Lower leg skin (tissue), 3 donors: ENCODE measurements at regions not wholly inside any gene's neighbourhood (a gene's known extent, or its start where the extent isn't known, plus 50 kb on each side); places are given as distances from the start of the nearest gene placed in this dataset.
"Not testable (repeated sequence)": the region's sequence is repeated elsewhere in the genome, so short reads cannot be mapped to it uniquely, and the experiment has no call there.

Source experiments
- POLR2A ChIP-seq, 2 donors: fragments of 450-650 bp; IDR thresholded peaks; one replicate each; pipeline ENCODE4 v1.6.1; 2016 to 2017; ENCODE audit warnings: antibody characterized with exemption in 2 of 2, mild to moderate bottlenecking in 1 of 2, moderate library complexity in 1 of 2
- TF ChIP-seq, protein P1 (sequence below), 3 donors: fragments of 450-650 bp; IDR thresholded peaks; one replicate each; pipeline ENCODE4 v1.5.1; 2016; ENCODE audit warnings: antibody characterized with exemption in 3 of 3, mild to moderate bottlenecking in 3 of 3, moderate library complexity in 2 of 3

DNA sequence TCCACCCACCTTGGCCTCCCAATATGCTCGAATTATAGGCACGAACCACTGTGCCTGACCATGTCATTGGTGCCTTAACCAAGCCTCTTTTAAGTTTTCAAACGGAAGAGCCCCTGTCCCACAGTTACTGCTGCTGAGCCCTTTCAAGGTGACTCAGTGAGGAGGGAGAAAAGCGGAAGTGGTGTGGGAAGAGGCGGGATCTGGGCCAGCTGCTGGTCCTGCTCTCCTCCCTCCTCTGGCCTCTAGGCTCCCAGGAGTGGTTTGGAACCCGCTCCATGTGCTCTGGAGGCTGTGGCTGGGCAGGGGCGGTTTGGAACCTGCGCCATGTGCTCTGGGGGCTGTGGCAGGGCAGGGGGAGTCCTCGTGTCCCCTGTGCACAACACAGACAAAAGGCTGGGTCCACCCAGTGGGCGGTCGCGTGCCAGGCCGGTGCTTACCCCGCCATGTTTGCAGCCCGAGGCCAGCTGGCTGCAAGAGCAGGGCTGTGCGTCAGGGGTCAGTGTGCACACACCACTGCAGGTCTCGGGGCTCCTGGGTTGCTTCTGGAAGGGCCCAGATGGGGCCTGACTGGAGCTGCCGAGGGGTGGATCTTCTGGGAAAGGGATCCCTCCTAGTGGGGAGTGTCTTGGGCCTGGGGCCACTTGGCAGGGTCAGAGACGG lies 113.4 kb upstream of the ALDH3B2 start:
- TF ChIP-seq, protein P1, sequence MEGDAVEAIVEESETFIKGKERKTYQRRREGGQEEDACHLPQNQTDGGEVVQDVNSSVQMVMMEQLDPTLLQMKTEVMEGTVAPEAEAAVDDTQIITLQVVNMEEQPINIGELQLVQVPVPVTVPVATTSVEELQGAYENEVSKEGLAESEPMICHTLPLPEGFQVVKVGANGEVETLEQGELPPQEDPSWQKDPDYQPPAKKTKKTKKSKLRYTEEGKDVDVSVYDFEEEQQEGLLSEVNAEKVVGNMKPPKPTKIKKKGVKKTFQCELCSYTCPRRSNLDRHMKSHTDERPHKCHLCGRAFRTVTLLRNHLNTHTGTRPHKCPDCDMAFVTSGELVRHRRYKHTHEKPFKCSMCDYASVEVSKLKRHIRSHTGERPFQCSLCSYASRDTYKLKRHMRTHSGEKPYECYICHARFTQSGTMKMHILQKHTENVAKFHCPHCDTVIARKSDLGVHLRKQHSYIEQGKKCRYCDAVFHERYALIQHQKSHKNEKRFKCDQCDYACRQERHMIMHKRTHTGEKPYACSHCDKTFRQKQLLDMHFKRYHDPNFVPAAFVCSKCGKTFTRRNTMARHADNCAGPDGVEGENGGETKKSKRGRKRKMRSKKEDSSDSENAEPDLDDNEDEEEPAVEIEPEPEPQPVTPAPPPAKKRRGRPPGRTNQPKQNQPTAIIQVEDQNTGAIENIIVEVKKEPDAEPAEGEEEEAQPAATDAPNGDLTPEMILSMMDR (IDR thresholded peaks at IDR 0.05): not testable (repeated sequence)
- not testable (repeated sequence) for TF ChIP-seq POLR2A (IDR thresholded peaks at IDR 0.05)
